ENCODE measurements at regions not wholly inside any gene's neighbourhood (a gene's known extent, or its start where the extent isn't known, plus 50 kb on each side); places are given as distances from the start of the nearest gene placed in this dataset.
"Not testable (repeated sequence)": the region's sequence is repeated elsewhere in the genome, so short reads cannot be mapped to it uniquely, and the experiment has no call there.

DNA sequence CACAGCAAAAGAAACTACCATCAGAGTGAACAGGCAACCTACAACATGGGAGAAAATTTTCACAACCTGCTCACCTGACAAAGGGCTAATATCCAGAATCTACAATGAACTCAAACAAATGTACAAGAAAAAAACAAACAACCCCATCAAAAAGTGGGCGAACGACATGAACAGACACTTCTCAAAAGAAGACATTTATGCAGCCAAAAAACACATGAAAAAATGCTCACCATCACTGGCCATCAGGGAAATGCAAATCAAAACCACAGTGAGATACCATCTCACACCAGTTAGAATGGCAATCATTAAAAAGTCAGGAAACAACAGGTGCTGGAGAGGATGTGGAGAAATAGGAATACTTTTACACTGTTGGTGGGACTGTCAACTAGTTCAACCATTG is 207.8 kb downstream of the USP6NL start:
- peaks cover 61% of the 10 kb centered on the region for H3K4me1 Mint-ChIP-seq
- peaks cover 13% of the 10 kb centered on the region for H3K9me3 Mint-ChIP-seq (ENCODE audit: low read depth)
- CTCF ChIA-PET; H3K36me3 Mint-ChIP-seq (ENCODE audit: low read depth); intact Hi-C loops (cut with DNase I, micrococcal nuclease); DNase-seq; H3K4me3 Mint-ChIP-seq; ATAC-seq; H3K27me3 Mint-ChIP-seq; POLR2A ChIA-PET: not testable (repeated sequence)
- H3K27ac Mint-ChIP-seq = peak overlapping the region; percentile 90

DNA sequence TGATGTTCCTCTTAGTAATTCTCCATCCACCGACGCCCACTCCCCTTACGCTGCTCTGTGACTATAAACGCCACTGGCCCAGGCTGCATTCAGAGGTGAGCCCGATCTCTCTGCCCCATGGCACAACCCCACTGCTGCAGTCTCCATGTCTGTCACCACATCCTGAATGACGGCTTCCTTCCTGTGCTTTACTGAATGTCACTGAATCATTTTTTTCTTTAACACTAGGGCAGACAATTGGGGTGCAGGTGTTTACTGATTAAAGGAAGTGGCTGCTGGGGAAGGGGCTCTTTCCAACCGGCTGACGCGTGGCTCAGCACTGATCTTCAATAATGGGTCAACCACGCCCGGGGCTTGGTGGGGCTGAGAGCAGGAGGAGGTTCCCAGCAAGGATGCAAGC is 208.3 kb downstream of the USP6NL start:
- DNase-seq (peak; percentile 83), ATAC-seq (peak; percentile 96)
- CTCF ChIA-PET = interaction anchor here (0.6 kb wide), 1 partner anchor 112 kb away, joined by 3 read pairs; no protein-coding TSS in a partner anchor
- H3K4me3 Mint-ChIP-seq = peak overlapping the region; percentile 40
- peaks cover 13% of the 10 kb centered on the region for H3K9me3 Mint-ChIP-seq (ENCODE audit: low read depth)
- H3K27me3 Mint-ChIP-seq = no peaks in the 10 kb centered on the region
- H3K4me1 Mint-ChIP-seq = peaks cover 64% of the 10 kb centered on the region
- H3K36me3 Mint-ChIP-seq (ENCODE audit: low read depth) = peaks cover 10% of the 10 kb centered on the region
- POLR2A ChIA-PET = no interaction called here
- peak overlapping the region; percentile 90 for H3K27ac Mint-ChIP-seq
- intact Hi-C loops (cut with DNase I, micrococcal nuclease) = no loop called here

DNA sequence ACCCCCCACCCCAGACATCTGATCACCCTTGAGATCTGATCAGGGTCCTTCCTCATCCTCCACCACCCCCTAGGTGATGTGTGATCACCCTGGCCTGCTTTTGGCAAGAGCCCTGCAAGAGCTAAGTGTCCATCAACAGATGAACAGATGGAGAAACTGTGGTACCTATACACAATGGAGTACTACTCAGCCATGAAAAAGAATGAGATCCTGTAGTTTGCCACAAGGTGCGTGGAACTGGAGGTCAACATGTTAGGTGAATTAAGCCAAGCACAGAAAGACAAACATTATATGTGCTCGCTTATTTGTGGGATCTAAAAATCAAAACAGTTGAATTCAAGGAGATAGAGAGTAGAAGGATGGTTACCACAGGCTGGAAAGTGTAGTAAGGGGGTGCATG is 209.1 kb downstream of the USP6NL start:
- DNase-seq (no peak), ATAC-seq (no peak)
- ChIA-PET CTCF (interaction anchor here (0.6 to 1.5 kb wide), 2 partner anchors 82 to 113 kb away, joined by 3 to 4 read pairs; no protein-coding TSS in a partner anchor), POLR2A (no interaction called here)
- intact Hi-C loops (cut with DNase I, micrococcal nuclease) = no loop called here
- Mint-ChIP-seq H3K9me3 (ENCODE audit: low read depth) (peaks cover 11% of the 10 kb centered on the region), H3K36me3 (ENCODE audit: low read depth) (peaks cover 10% of the 10 kb centered on the region), H3K27ac (peak overlapping the region; percentile 90), H3K4me3 (no peak overlapping the region), H3K27me3 (no peaks in the 10 kb centered on the region), H3K4me1 (peaks cover 56% of the 10 kb centered on the region)

DNA sequence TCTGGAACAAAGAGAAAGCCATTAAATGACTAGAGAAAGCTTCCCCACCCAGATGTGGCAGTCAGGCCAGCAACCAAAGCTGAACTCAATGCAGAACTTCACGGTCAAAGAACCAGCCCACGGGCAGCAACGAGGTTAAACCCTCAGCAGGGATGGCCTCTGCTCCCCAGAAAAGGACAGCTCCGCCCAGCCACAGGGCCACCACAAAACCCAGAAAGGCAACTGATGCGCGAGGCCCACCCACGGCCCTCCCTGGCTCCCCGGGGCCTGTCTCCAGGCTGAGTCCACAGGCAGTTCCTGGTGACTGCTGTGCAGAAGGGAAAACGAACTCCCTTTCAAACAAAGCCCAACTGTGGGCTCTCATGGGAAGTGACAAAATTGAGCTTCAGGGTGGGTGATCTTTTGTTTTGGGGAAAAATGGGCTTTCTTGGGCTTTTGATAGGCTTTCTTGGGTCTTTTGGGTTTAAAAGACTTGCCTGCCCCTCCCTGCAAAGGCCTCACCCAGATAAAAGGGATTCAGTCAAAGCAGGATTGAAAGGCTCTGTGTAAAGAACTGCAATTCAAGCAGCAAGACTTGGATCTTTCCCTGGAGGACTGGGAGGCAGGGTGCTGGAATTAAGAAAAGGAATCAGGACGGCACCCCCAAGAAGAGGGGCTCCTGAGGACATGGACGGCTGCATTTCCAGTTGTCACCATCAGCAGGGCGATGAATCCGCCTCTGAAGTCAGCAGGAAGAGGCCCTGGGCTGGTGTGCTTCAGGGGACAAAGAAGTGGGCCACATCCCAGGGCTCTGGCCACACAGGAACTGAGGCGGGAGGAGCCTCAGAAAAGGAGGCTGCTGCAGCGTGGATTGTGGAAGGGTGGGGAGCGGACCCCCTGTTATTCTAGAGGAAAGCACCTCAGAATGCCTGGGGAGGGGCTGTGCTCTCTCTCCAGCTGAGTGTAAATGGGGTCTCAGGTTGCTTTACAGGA is 209.9 kb downstream of the USP6NL start:
- ATAC-seq = no peak
- H3K36me3 Mint-ChIP-seq (ENCODE audit: low read depth) = peaks cover 10% of the 10 kb centered on the region
- no peak overlapping the region for H3K4me3 Mint-ChIP-seq
- peak overlapping the region; percentile 90 for H3K27ac Mint-ChIP-seq
- peaks cover 8% of the 10 kb centered on the region for H3K9me3 Mint-ChIP-seq (ENCODE audit: low read depth)
- peaks cover 49% of the 10 kb centered on the region for H3K4me1 Mint-ChIP-seq
- ChIA-PET POLR2A (no interaction called here), CTCF (interaction anchor here (0.8 to 1.5 kb wide), 2 partner anchors 12 to 81 kb away, joined by 3 to 4 read pairs; no protein-coding TSS in a partner anchor)
- peak; percentile 30 for DNase-seq
- H3K27me3 Mint-ChIP-seq = no peaks in the 10 kb centered on the region
- intact Hi-C loops (cut with DNase I, micrococcal nuclease) = loop anchor here in 1 of 2 experiments (2.0 kb wide), 1 partner anchor 39 kb away; no protein-coding TSS in a partner anchor

DNA sequence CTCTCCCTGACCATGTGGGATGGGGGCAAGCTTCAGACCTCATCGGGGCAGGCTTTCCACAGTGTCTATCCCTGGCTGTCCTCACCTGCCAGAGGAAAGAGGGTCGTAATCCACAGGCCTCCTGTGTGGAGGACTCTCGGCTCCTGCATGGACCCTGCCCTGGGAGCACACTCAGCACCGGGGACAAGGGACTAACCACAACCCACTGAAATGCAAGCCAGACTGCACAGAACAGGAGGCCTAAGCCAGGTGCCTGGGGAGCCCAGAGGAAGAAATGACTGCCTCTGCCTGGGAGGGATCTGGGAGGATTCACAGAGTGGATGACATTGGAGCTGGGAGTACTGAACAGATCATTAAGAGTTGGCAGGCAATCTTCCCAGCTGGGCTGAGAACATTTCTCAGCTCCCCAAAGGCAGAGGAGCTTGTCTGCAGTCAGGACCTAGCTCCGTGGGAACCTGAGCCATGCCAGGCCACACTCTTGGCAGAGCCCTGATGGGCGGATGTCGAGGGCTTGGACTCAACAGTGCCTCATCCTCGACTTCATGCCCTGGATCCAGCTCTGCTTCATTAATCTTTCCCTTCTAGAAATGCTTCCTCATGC is 213.4 kb downstream of the USP6NL start:
- POLR2A ChIA-PET = no interaction called here
- no peak for ATAC-seq

DNA sequence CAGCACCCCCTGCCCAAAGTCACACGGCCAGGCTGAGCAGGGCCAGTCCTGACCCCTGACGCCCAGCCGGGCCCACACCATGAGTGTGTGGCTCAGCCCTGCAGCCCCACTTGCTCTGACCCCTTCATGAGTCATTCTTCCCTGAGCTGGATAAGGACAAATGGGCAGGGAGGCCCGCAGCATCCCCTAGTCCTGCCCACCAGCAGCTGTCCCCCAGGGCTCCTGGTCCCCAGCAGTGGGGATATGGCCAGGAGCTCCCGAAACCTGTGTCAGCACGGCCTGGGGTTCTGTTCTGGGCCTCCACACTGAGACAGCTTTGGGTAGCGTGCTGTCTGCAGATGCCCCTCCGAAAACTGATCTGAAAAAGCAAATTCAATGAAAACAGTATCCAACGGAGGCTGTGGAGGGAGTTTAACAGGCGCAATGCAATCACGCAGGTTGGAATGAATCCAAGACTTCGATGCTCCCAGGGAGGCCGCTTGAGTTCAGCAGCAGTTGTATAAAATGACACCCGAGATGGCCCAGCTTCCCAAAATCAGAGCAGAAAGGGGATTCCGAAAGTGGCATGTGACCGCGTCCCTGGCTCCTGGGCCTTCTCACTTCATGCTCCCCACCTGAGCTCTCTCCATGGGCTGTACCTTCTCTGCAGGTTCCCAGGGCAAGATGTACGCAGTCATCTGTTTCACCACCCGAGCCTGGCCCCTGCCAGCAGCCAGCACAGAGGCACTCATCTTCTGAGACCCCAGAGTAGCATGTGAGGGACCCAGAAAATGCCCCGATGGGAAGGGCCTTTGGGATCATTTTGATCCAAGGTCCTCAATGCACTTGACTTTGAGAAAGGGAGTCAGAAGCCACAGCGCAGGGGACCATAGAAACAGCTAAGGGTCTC is 214.1 kb downstream of the USP6NL start:
- Mint-ChIP-seq H3K27ac (no peak overlapping the region), H3K36me3 (ENCODE audit: low read depth) (peaks cover 2% of the 10 kb centered on the region), H3K27me3 (no peaks in the 10 kb centered on the region), H3K4me3 (no peak overlapping the region), H3K9me3 (ENCODE audit: low read depth) (peaks cover 2% of the 10 kb centered on the region), H3K4me1 (peaks cover 24% of the 10 kb centered on the region)
- intact Hi-C loops (cut with DNase I, micrococcal nuclease) = no loop called here
- ChIA-PET POLR2A (no interaction called here), CTCF (no interaction called here)
- ATAC-seq = no peak
- no peak for DNase-seq

More for the DNA sequence above, 213.4 kb downstream of the USP6NL start:
- DNase-seq = no peak
- Mint-ChIP-seq H3K36me3 (ENCODE audit: low read depth) (peaks cover 7% of the 10 kb centered on the region), H3K4me1 (peaks cover 31% of the 10 kb centered on the region), H3K27ac (no peak overlapping the region), H3K9me3 (ENCODE audit: low read depth) (peaks cover 7% of the 10 kb centered on the region), H3K27me3 (no peaks in the 10 kb centered on the region), H3K4me3 (no peak overlapping the region)
- intact Hi-C loops (cut with DNase I, micrococcal nuclease) = no loop called here
- CTCF ChIA-PET = no interaction called here

DNA sequence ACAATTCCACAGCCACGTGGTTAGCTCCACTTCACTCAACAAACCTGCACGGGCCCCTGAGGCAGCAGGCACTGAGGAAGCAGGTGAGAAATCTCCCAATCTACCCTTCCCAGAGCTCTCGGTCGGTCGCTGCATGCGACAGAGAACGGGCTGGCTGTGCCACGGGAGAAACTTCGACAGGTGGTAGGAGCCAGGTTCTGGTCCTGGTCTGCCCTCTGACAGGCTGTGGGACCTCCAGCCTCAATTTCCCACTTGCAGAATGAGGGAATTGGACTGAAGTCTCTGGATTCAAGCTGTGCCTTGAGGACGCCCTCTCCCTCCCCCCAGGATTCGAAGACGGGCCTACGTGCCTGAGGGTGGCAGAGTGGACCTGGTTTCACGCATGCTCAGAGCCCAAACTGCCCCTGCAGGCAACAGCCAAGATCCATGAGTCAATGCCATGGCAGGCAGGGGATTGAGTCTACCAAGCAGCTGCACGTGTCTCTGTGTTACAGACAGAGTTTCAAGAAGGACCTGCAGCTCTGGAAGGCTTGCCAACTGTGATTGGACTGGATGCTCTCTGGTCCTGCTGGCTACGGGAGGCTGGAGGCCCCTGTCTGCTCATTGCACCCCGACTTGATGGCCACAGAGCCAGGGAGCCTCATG is 215.0 kb downstream of the USP6NL start:
- no peak for DNase-seq
- ATAC-seq = no peak
- Mint-ChIP-seq H3K36me3 (ENCODE audit: low read depth) (no peaks in the 10 kb centered on the region), H3K4me3 (no peak overlapping the region), H3K9me3 (ENCODE audit: low read depth) (no peaks in the 10 kb centered on the region), H3K27me3 (no peaks in the 10 kb centered on the region), H3K27ac (no peak overlapping the region), H3K4me1 (peaks cover 15% of the 10 kb centered on the region)
- intact Hi-C loops (cut with DNase I, micrococcal nuclease) = no loop called here
- ChIA-PET CTCF (no interaction called here), POLR2A (no interaction called here)

- no peak overlapping the region for H3K27ac Mint-ChIP-seq
- H3K36me3 Mint-ChIP-seq (ENCODE audit: low read depth) = no peaks in the 10 kb centered on the region
- peaks cover 8% of the 10 kb centered on the region for H3K4me1 Mint-ChIP-seq
- ChIA-PET POLR2A (no interaction called here), CTCF (interaction anchor here (0.5 kb wide), 1 partner anchor 167 kb away, joined by 3 read pairs; no protein-coding TSS in a partner anchor)
- no peak for DNase-seq
- no peak overlapping the region for H3K4me3 Mint-ChIP-seq
- ATAC-seq = no peak
- H3K9me3 Mint-ChIP-seq (ENCODE audit: low read depth) = no peaks in the 10 kb centered on the region
- H3K27me3 Mint-ChIP-seq = no peaks in the 10 kb centered on the region
- intact Hi-C loops (cut with DNase I, micrococcal nuclease) = no loop called here
Measured at GRCh38 chr10:11395581-11396310, 215.7 kb downstream of the USP6NL start.

- H3K27ac Mint-ChIP-seq = no peak overlapping the region
- peaks cover 4% of the 10 kb centered on the region for H3K4me1 Mint-ChIP-seq
- no peaks in the 10 kb centered on the region for H3K27me3 Mint-ChIP-seq
- POLR2A ChIA-PET = no interaction called here
- DNase-seq (no peak), ATAC-seq (no peak)
- CTCF ChIA-PET = no interaction called here
- H3K9me3 Mint-ChIP-seq (ENCODE audit: low read depth) = no peaks in the 10 kb centered on the region
- H3K4me3 Mint-ChIP-seq = no peak overlapping the region
- H3K36me3 Mint-ChIP-seq (ENCODE audit: low read depth) = no peaks in the 10 kb centered on the region
- intact Hi-C loops (cut with DNase I, micrococcal nuclease) = no loop called here
Measured at GRCh38 chr10:11395161-11395560, 216.3 kb downstream of the USP6NL start.

GRCh38 chr10:11393858-11394257 is 217.6 kb downstream of the USP6NL start:
- no peak overlapping the region for H3K4me3 Mint-ChIP-seq
- POLR2A ChIA-PET = no interaction called here
- no peak overlapping the region for H3K27ac Mint-ChIP-seq
- H3K27me3 Mint-ChIP-seq = no peaks in the 10 kb centered on the region
- peaks cover 4% of the 10 kb centered on the region for H3K4me1 Mint-ChIP-seq
- no peak for ATAC-seq
- no peak for DNase-seq
- no peaks in the 10 kb centered on the region for H3K36me3 Mint-ChIP-seq (ENCODE audit: low read depth)
- intact Hi-C loops (cut with DNase I, micrococcal nuclease) = no loop called here
- CTCF ChIA-PET = interaction anchor here (0.6 kb wide), 1 partner anchor 25 kb away, joined by 3 read pairs; no protein-coding TSS in a partner anchor
- H3K9me3 Mint-ChIP-seq (ENCODE audit: low read depth) = no peaks in the 10 kb centered on the region

All from activated CD4-positive, alpha-beta T cell treated with anti-CD3 and anti-CD28 coated beads for 36 hours (primary cell).